Heart right ventricle (tissue), 16 donors: ENCODE measurements at regions not wholly inside any gene's neighbourhood (a gene's known extent, or its start where the extent isn't known, plus 50 kb on each side); places are given as distances from the start of the nearest gene placed in this dataset.
A peak's percentile ranks its signal among the peaks of the same experiment; 100 is the strongest.

Experiments
- ATAC-seq, 8 donors: fragments of 200-7000 bp; cut with Tn5 transposase; one replicate each; pipeline ENCODE4 v1.9.1; 2020; ENCODE audit warnings: mild to moderate bottlenecking in 8 of 8, moderate library complexity in 8 of 8, moderate number of reproducible peaks in 1 of 8
- DNase-seq, 2 donors: peaks; one replicate each; pipeline ENCODE4 v3.0.0-alpha.2; 2020
- H3K27ac ChIP-seq, 10 donors: fragments of 200-600 bp; sonication (generic) in 2 of 10; one replicate each; pipeline versions ENCODE4 v1.5.0 to v1.8.0; 2020 to 2022; ENCODE audit warnings: mild to moderate bottlenecking in 3 of 10
- H3K27me3 ChIP-seq, 7 donors: fragments of 200-600 bp; one replicate each; pipeline ENCODE4 v1.8.0; 2021 to 2022; ENCODE audit warnings: mild to moderate bottlenecking in 2 of 7
- H3K36me3 ChIP-seq, 9 donors: fragments of 200-600 bp; sonication (generic) in 1 of 9; one replicate each; pipeline versions ENCODE4 v1.5.0 to v1.8.0; 2020 to 2022; ENCODE audit warnings: mild to moderate bottlenecking in 2 of 9
- H3K4me1 ChIP-seq, 9 donors: fragments of 200-600 bp; sonication (generic) in 1 of 9; one replicate each; pipeline versions ENCODE4 v1.5.0 to v1.8.0; 2020 to 2022; ENCODE audit warnings: mild to moderate bottlenecking in 4 of 9
- H3K4me3 ChIP-seq, 10 donors: fragments of 200-600 bp; sonication (generic) in 2 of 10; one replicate each; pipeline versions ENCODE4 v1.5.0 to v1.8.0; 2020 to 2022; ENCODE audit warnings: mild to moderate bottlenecking in 7 of 10, moderate library complexity in 2 of 10
- H3K9me3 ChIP-seq, 11 donors: fragments of 200-600 bp in 10 of 11; sonication (generic) in 2 of 11; one replicate each; pipeline versions ENCODE4 v1.5.0 to v1.8.0; 2013 to 2022; ENCODE audit warnings: mild to moderate bottlenecking in 2 of 11, control low read depth in 1 of 11, moderate library complexity in 1 of 11
- CTCF ChIP-seq, 9 donors: fragments of 200-600 bp; sonication (generic) in 2 of 9; IDR thresholded peaks; one replicate each; pipeline versions ENCODE4 v1.5.0 to v1.8.0; 2021 to 2022; ENCODE audit warnings: antibody characterized with exemption in 9 of 9, mild to moderate bottlenecking in 5 of 9, moderate library complexity in 1 of 9
- WGBS, 2 donors: extraction: QIAGEN DNeasy Blood & Tissue Kit; methylation state at CpG; one replicate each; pipeline ENCODE4 v1.1.7; 2013; ENCODE audit warnings: inconsistent platforms in 1 of 2; 5-methylcytosine and 5-hydroxymethylcytosine counted together
- intact Hi-C, 10 donors: fragments of 100-400 bp; cut with DNase I; formaldehyde crosslinking; loops; one replicate each; pipeline versions ENCODE4 v1.11.1 to v1.14.2; 2022
- donor health status: Arrhythmogenic right ventricular cardiomyopathy.
- donor health status: ischemic (EF 13 %, LVEDD 7.1; RV severe dilation, severe dysfunction).
- donor health status: healthy with polysubstance abuse.
- donor health status: DM: no; HTN: yes; CAD: no.
- donor health status: DM: no; HTN: no; CAD: no.
- donor health status: ischemic (EF 25% LVEDD 6.9; RV normal size, moderate dysfunction).
- donor health status: ischemic (EF 25% LVEDD 5.7; RV mildly dilated, moderate dysfunction).
- donor health status: healthy.
- donor health status: DM: yes; HTN: yes; CAD: no.
- donor health status: Ischemic cardiomyopathy.
- donor health status: ischemic (EF 35%, LVEDD 5.7; RV mildly dilated, moderate dysfunction).
- donor health status: nonischemic (EF 11% LVEDD 7.7; RV severe dilation, severe dysfunction).
- donor health status: DM: yes; HTN: yes; CAD: no.
- donor health status: PGD.
- donor health status: ischemic (EF 29% LVEDD 5.4; RV normal size, mild dysfunction).
- donor health status: nonischemic (EF 23%, LVEDD 6.1; RV moderate dilation, normal function).

- peaks cover 0 to 48% (median 25%) of the 10 kb centered on the region in 11 donors for H3K9me3 ChIP-seq
- TF ChIP-seq CTCF (IDR thresholded peaks at IDR 0.05), result no peak
- intact Hi-C loops, result loop anchor here in 1 of 10 donors (5.0 kb wide), 2 partner anchors 193 to 213 kb away; no protein-coding TSS in a partner anchor
- H3K4me3 ChIP-seq, result no peak overlapping the region
- DNase-seq, result no peak
- no peak overlapping the region for H3K27ac ChIP-seq
- peaks cover 0 to 21% (median 9%) of the 10 kb centered on the region in 7 donors for H3K27me3 ChIP-seq
- no peaks in the 10 kb centered on the region for H3K4me1 ChIP-seq
- no peaks in the 10 kb centered on the region for H3K36me3 ChIP-seq
- ATAC-seq, result no peak
- 42 to 49% methylated on average over 2 of the region's 2 CpGs for WGBS, 2 donors
Observed at GRCh38 chr1:20425622-20426021, 60.4 kb downstream of the CAMK2N1 start.

GRCh38 chr1:20423169-20423795, 62.7 kb downstream of the CAMK2N1 start:
- Histone ChIP-seq H3K9me3 (peaks cover 0 to 48% (median 25%) of the 10 kb centered on the region in 11 donors), H3K4me1 (no peaks in the 10 kb centered on the region), H3K4me3 (no peak overlapping the region), H3K36me3 (no peaks in the 10 kb centered on the region), H3K27ac (no peak overlapping the region), H3K27me3 (peaks cover 0 to 20% (median 10%) of the 10 kb centered on the region in 7 donors)
- no peak for TF ChIP-seq CTCF (IDR thresholded peaks at IDR 0.05)
- DNase-seq (no peak), ATAC-seq (no peak)
- 89 to 90% methylated on average over 3 of the region's 3 CpGs for WGBS, 2 donors
- intact Hi-C loops, result no loop called here

- peaks cover 0 to 48% (median 25%) of the 10 kb centered on the region in 11 donors for H3K9me3 ChIP-seq
- intact Hi-C loops, result no loop called here
- H3K36me3 ChIP-seq, result no peaks in the 10 kb centered on the region
- no peak overlapping the region for H3K4me3 ChIP-seq
- DNase-seq, result no peak
- H3K4me1 ChIP-seq, result no peaks in the 10 kb centered on the region
- H3K27ac ChIP-seq, result no peak overlapping the region
- peak in 1 of 8 donors; percentile 25 for ATAC-seq
- no peak for TF ChIP-seq CTCF (IDR thresholded peaks at IDR 0.05)
- H3K27me3 ChIP-seq, result peaks cover 0 to 24% (median 10%) of the 10 kb centered on the region in 7 donors
- 64 to 65% methylated on average over 2 of the region's 2 CpGs for WGBS, 2 donors
Observed at GRCh38 chr1:20421441-20421840, 64.6 kb downstream of the CAMK2N1 start.

GRCh38 chr1:20417581-20417980, 68.4 kb downstream of the CAMK2N1 start:
- Histone ChIP-seq H3K4me3 (no peak overlapping the region), H3K27ac (no peak overlapping the region), H3K36me3 (no peaks in the 10 kb centered on the region), H3K4me1 (no peaks in the 10 kb centered on the region), H3K9me3 (peaks cover 0 to 13% (median 5%) of the 10 kb centered on the region in 11 donors), H3K27me3 (peaks cover 0 to 24% (median 10%) of the 10 kb centered on the region in 7 donors)
- intact Hi-C loops, result no loop called here
- ATAC-seq (no peak), DNase-seq (no peak)
- WGBS, 2 donors, result 81 to 86% methylated on average over 8 of the region's 8 CpGs
- TF ChIP-seq CTCF (IDR thresholded peaks at IDR 0.05), result no peak
